IMR-90 (cell line): ENCODE measurements at regions not wholly inside any gene's neighbourhood (a gene's known extent, or its start where the extent isn't known, plus 50 kb on each side); places are given as distances from the start of the nearest gene placed in this dataset.

Experiments used
- ATAC-seq: fragments of 200-7000 bp; cut with Tn5 transposase; 2 replicates; pipeline ENCODE4 v1.9.1; 2020; ENCODE audit warnings: low read depth, mild to moderate bottlenecking, moderate library complexity
- BruUV-seq: library from RNA; stranded (reverse); fragments of 400-500 nt; replicated peaks from 2 replicates; lab custom pipeline; 2021; lab: Mats Ljungman, UMichigan
- CTCF ChIA-PET: fragments of 300-600 bp; formaldehyde crosslinking; extraction: SDS; loops from one replicate; lab custom pipeline; 2021; ENCODE audit warnings: antibody characterized with exemption; lab: Yijun Ruan, JAX
- POLR2A ChIA-PET: fragments of 300-600 bp; sonication (Branson Sonifier 250); formaldehyde crosslinking; loops from one replicate; lab custom pipeline; 2022; ENCODE audit warnings: antibody characterized with exemption; ENCODE audit not compliant: unreplicated experiment; lab: Charles Lee
- DNase-seq: peaks from one replicate; pipeline ENCODE4 v3.0.0; 2013
- H2AFZ ChIP-seq: replicated peaks from 2 replicates; pipeline ENCODE3; 2013; ENCODE audit warnings: low read length, mild to moderate bottlenecking; ENCODE audit not compliant: poor library complexity
- H2AK5ac ChIP-seq: 2 replicates; pipeline ENCODE4 v1.6.1; 2013; ENCODE audit warnings: low read depth, low read length, inconsistent platforms
- H2AK9ac ChIP-seq: replicated peaks from 2 replicates; pipeline ENCODE3; 2013; ENCODE audit warnings: mild to moderate bottlenecking, low read depth, low read length, moderate library complexity; ENCODE audit not compliant: poor library complexity
- H2BK120ac ChIP-seq: 2 replicates; pipeline ENCODE4 v1.6.1; 2013; ENCODE audit warnings: low read depth, low read length, inconsistent platforms
- H2BK15ac ChIP-seq: 3 replicates; pipeline ENCODE4 v1.6.1; 2013; ENCODE audit warnings: low read depth, low read length, inconsistent platforms
- H2BK20ac ChIP-seq: 2 replicates; pipeline ENCODE4 v1.6.1; 2013; ENCODE audit warnings: low read depth, mild to moderate bottlenecking, inconsistent platforms, low read length, moderate library complexity
- H2BK5ac ChIP-seq: 2 replicates; pipeline ENCODE4 v1.6.1; 2013; ENCODE audit warnings: mild to moderate bottlenecking, low read depth, low read length, inconsistent platforms; ENCODE audit not compliant: poor library complexity, severe bottlenecking
- H3K14ac ChIP-seq: replicated peaks from 2 replicates; pipeline ENCODE4 v1.6.1; 2013; ENCODE audit warnings: low read depth, low read length, inconsistent platforms
- H3K18ac ChIP-seq: 2 replicates; pipeline ENCODE4 v1.6.1; 2013; ENCODE audit warnings: low read depth, low read length, control low read depth
- H3K23ac ChIP-seq: 2 replicates; pipeline ENCODE4 v1.6.1; 2013; ENCODE audit warnings: low read depth, low read length, inconsistent platforms
- H3K27ac ChIP-seq: 2 replicates; pipeline ENCODE4 v1.5.1; 2013; ENCODE audit warnings: mild to moderate bottlenecking, control low read depth, low read length; ENCODE audit not compliant: insufficient read depth
- H3K27me3 ChIP-seq: 2 replicates; pipeline ENCODE4 v1.6.1; 2013; ENCODE audit warnings: low read length; ENCODE audit not compliant: control insufficient read depth, insufficient read depth
- H3K36me3 ChIP-seq: 2 replicates; pipeline ENCODE4 v1.6.1; 2013; ENCODE audit warnings: low read length, mixed read lengths; ENCODE audit not compliant: control insufficient read depth, insufficient read depth
- H3K4ac ChIP-seq: 2 replicates; pipeline ENCODE4 v1.6.1; 2013; ENCODE audit warnings: low read depth, low read length, inconsistent platforms
- H3K4me1 ChIP-seq: 2 replicates; pipeline ENCODE4 v1.6.1; 2013; ENCODE audit warnings: low read length, mixed read lengths; ENCODE audit not compliant: control insufficient read depth, insufficient read depth
- H3K4me2 ChIP-seq: 2 replicates; pipeline ENCODE4 v1.6.1; 2013; ENCODE audit warnings: low read depth, mild to moderate bottlenecking, control low read depth, low read length, moderate library complexity
- H3K4me3 ChIP-seq: 2 replicates; pipeline ENCODE4 v1.5.1; 2013; ENCODE audit warnings: low read depth, mild to moderate bottlenecking, control low read depth, low read length, moderate library complexity; ENCODE audit not compliant: insufficient read depth
- H3K56ac ChIP-seq: 2 replicates; pipeline ENCODE4 v1.6.1; 2013; ENCODE audit warnings: low read length, inconsistent platforms; ENCODE audit not compliant: insufficient read depth; ENCODE audit errors: extremely low read depth
- H3K79me1 ChIP-seq, 2 experiments: 2 replicates each; pipeline ENCODE4 v1.6.1; 2013; ENCODE audit warnings: low read length in 2 of 2, inconsistent platforms in 1 of 2, low read depth in 1 of 2
- H3K9ac ChIP-seq: 2 replicates; pipeline ENCODE4 v1.6.1; 2013; ENCODE audit warnings: low read depth, low read length, control low read depth
- H3K9me1 ChIP-seq: 2 replicates; pipeline ENCODE4 v1.6.1; 2013; ENCODE audit warnings: low read length, inconsistent platforms; ENCODE audit not compliant: insufficient read depth
- H3K9me3 ChIP-seq: 2 replicates; pipeline ENCODE4 v1.6.1; 2013; ENCODE audit warnings: low read length; ENCODE audit not compliant: control insufficient read depth, insufficient read depth
- H4K20me1 ChIP-seq: 2 replicates; pipeline ENCODE4 v1.6.1; 2013; ENCODE audit warnings: low read length, inconsistent platforms; ENCODE audit not compliant: insufficient read depth
- H4K5ac ChIP-seq: 2 replicates; pipeline ENCODE4 v1.6.1; 2013; ENCODE audit warnings: mild to moderate bottlenecking, low read depth, low read length, control low read depth
- H4K8ac ChIP-seq, 2 experiments: 2 replicates each; pipeline ENCODE4 v1.6.1; 2013; ENCODE audit warnings: low read depth in 2 of 2, low read length in 2 of 2, control low read depth in 1 of 2, inconsistent platforms in 1 of 2
- H4K91ac ChIP-seq: 2 replicates; pipeline ENCODE4 v1.6.1; 2013; ENCODE audit warnings: low read depth, low read length, inconsistent platforms; ENCODE audit not compliant: insufficient read depth
- BHLHE40 ChIP-seq: fragments of 150-350 bp; IDR thresholded peaks from 2 replicates; pipeline ENCODE4 v1.6.1; 2016; ENCODE audit warnings: mild to moderate bottlenecking, low read depth, low read length
- CEBPB ChIP-seq: IDR thresholded peaks from 2 replicates; pipeline ENCODE4 v1.6.1; 2012; ENCODE audit warnings: low read depth, low read length, improper control_type of control experiment
- CHD1 ChIP-seq: IDR thresholded peaks from 2 replicates; pipeline ENCODE4 v1.6.1; 2012; ENCODE audit warnings: low read depth, low read length, improper control_type of control experiment
- ELK1 ChIP-seq: fragments of 150-350 bp; IDR thresholded peaks from 2 replicates; pipeline ENCODE4 v1.6.1; 2016; ENCODE audit warnings: low read depth, mild to moderate bottlenecking, low read length, moderate library complexity, borderline replicate concordance
- FOS ChIP-seq: fragments of 150-350 bp; IDR thresholded peaks from 2 replicates; pipeline ENCODE4 v1.6.1; 2016; ENCODE audit warnings: low read depth, low read length
- MAFK ChIP-seq: IDR thresholded peaks from 2 replicates; pipeline ENCODE4 v1.6.1; 2012; ENCODE audit warnings: low read depth, low read length, improper control_type of control experiment
- MAZ ChIP-seq: IDR thresholded peaks from 2 replicates; pipeline ENCODE4 v1.6.1; 2012; ENCODE audit warnings: low read depth, mild to moderate bottlenecking, low read length, improper control_type of control experiment, moderate library complexity, borderline replicate concordance
- MXI1 ChIP-seq: IDR thresholded peaks from 2 replicates; pipeline ENCODE4 v1.6.1; 2012; ENCODE audit warnings: low read depth, mild to moderate bottlenecking, low read length, moderate library complexity, borderline replicate concordance
- NFE2L2 ChIP-seq: fragments of 150-350 bp; IDR thresholded peaks from 2 replicates; pipeline ENCODE4 v1.6.1; 2016; ENCODE audit warnings: low read depth, mild to moderate bottlenecking, low read length
- POLR2A ChIP-seq: IDR thresholded peaks from 2 replicates; pipeline ENCODE4 v1.6.1; 2012; ENCODE audit warnings: mild to moderate bottlenecking, low read depth, low read length
- RAD21 ChIP-seq: IDR thresholded peaks from 2 replicates; pipeline ENCODE4 v1.6.1; 2012; ENCODE audit warnings: low read length, improper control_type of control experiment
- RCOR1 ChIP-seq: IDR thresholded peaks from 2 replicates; pipeline ENCODE4 v1.6.1; 2012; ENCODE audit warnings: mild to moderate bottlenecking, low read length, improper control_type of control experiment; ENCODE audit not compliant: insufficient replicate concordance
- RFX5 ChIP-seq: IDR thresholded peaks from 2 replicates; pipeline ENCODE4 v1.8.0; 2012; ENCODE audit warnings: low read depth, mild to moderate bottlenecking, low read length, moderate library complexity
- USF2 ChIP-seq: fragments of 150-350 bp; IDR thresholded peaks from 2 replicates; pipeline ENCODE4 v1.6.1; 2017; ENCODE audit warnings: mild to moderate bottlenecking, antibody characterized with exemption, low read length, low read depth
- WGBS, 2 experiments: methylation state at CpG; one replicate each; pipeline versions ENCODE4 v1.1.5 to v1.1.7; 2013; ENCODE audit warnings: missing lambda C conversion rate in 2 of 2; ENCODE audit not compliant: insufficient read length in 1 of 2; ENCODE audit errors: extremely low coverage in 2 of 2; 5-methylcytosine and 5-hydroxymethylcytosine counted together
- dilution Hi-C: fragments of 300-500 bp; cut with HindIII; formaldehyde crosslinking; loops from one replicate; pipeline ENCODE4 v1.14.3; 2018; ENCODE audit warnings: low sequenced_read_pairs; ENCODE audit not compliant: unreplicated experiment
- in situ Hi-C: fragments of 300-500 bp; cut with MboI; formaldehyde crosslinking; loops from 3 replicates; pipeline ENCODE4 v1.14.3; 2019; ENCODE audit warnings: low sequenced_read_pairs, inconsistent platforms, mixed read lengths
- intact Hi-C: fragments of 100-400 bp; cut with micrococcal nuclease; formaldehyde crosslinking; loops from 2 replicates; pipeline ENCODE4 v1.10.0; 2022
- TF ChIP-seq, protein P1 (sequence below): conservative IDR thresholded peaks from 2 replicates; pipeline ENCODE4 v1.5.1; 2012; ENCODE audit warnings: mild to moderate bottlenecking, low read depth, low read length, improper control_type of control experiment

DNA sequence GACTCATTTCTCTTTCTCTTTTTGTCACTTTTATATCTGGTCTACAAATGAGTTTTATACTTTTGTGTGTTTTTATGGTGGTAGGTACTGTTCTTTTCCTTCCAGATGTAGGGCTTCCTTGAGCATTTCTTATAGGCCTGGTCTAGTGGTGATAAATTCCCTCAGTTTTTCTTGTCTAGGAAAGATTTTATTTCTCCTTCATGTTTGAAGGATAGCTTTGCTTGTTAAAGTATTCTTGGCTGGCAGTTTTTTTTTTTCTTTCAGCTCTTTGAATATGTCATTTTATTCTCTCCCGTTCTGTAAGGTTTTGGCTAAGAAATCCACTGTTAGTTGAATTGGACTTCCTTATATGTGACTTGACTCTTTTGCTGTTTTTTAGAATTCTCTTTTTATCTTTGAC lies 292.7 kb downstream of the RPS24 start:
- Histone ChIP-seq H2BK120ac (no peak overlapping the region), H4K91ac (no peak overlapping the region), H4K5ac (no peak overlapping the region), H4K8ac (no peak overlapping the region), H3K4ac (no peak overlapping the region), H2BK15ac (no peak overlapping the region), H3K14ac (no peak overlapping the region), H3K56ac (no peak overlapping the region), H3K4me3 (no peak overlapping the region), H3K9me1 (no peaks in the 10 kb centered on the region; the same call in 1 of the 2 replicates), H3K79me1 (no peaks in the 10 kb centered on the region), H4K20me1 (no peaks in the 10 kb centered on the region), H3K18ac (no peak overlapping the region), H3K27ac (no peak overlapping the region), H3K36me3 (no peaks in the 10 kb centered on the region), H2BK20ac (no peak overlapping the region), H2AK5ac (no peak overlapping the region), H3K4me2 (no peak overlapping the region), H3K9me3 (peaks cover 12% of the 10 kb centered on the region), H3K9ac (no peak overlapping the region), H3K23ac (no peak overlapping the region), H2AK9ac (no peak overlapping the region), H2BK5ac (no peak overlapping the region), H2AFZ (no peak overlapping the region), H3K27me3 (peaks cover 5% of the 10 kb centered on the region), H3K4me1 (no peaks in the 10 kb centered on the region)
- POLR2A ChIA-PET = no interaction called here
- dilution Hi-C loops (no loop called here), intact Hi-C loops (no loop called here), in situ Hi-C loops (no loop called here)
- no peak for DNase-seq
- CTCF ChIA-PET = no interaction called here
- no TSS peak for BruUV-seq
- TF ChIP-seq CHD1 = no peak
- TF ChIP-seq, protein P1, sequence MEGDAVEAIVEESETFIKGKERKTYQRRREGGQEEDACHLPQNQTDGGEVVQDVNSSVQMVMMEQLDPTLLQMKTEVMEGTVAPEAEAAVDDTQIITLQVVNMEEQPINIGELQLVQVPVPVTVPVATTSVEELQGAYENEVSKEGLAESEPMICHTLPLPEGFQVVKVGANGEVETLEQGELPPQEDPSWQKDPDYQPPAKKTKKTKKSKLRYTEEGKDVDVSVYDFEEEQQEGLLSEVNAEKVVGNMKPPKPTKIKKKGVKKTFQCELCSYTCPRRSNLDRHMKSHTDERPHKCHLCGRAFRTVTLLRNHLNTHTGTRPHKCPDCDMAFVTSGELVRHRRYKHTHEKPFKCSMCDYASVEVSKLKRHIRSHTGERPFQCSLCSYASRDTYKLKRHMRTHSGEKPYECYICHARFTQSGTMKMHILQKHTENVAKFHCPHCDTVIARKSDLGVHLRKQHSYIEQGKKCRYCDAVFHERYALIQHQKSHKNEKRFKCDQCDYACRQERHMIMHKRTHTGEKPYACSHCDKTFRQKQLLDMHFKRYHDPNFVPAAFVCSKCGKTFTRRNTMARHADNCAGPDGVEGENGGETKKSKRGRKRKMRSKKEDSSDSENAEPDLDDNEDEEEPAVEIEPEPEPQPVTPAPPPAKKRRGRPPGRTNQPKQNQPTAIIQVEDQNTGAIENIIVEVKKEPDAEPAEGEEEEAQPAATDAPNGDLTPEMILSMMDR = no peak
- TF ChIP-seq RFX5 = no peak
- no peak for TF ChIP-seq MAFK
- no peak for TF ChIP-seq NFE2L2
- TF ChIP-seq MAZ = no peak
- TF ChIP-seq ELK1 = no peak
- no peak for TF ChIP-seq RCOR1
- TF ChIP-seq RAD21 = no peak
- TF ChIP-seq CEBPB = no peak
- no peak for TF ChIP-seq POLR2A
- no peak for TF ChIP-seq FOS
- no peak for TF ChIP-seq USF2
- no peak for TF ChIP-seq BHLHE40
- TF ChIP-seq MXI1 = no peak
- WGBS, 2 experiments = no CpG with 5 or more reads among the region's 1 CpG
- no peak for ATAC-seq
